ENCODE measurements at regions not wholly inside any gene's neighbourhood (a gene's known extent, or its start where the extent isn't known, plus 50 kb on each side); places are given as distances from the start of the nearest gene placed in this dataset.

DNA sequence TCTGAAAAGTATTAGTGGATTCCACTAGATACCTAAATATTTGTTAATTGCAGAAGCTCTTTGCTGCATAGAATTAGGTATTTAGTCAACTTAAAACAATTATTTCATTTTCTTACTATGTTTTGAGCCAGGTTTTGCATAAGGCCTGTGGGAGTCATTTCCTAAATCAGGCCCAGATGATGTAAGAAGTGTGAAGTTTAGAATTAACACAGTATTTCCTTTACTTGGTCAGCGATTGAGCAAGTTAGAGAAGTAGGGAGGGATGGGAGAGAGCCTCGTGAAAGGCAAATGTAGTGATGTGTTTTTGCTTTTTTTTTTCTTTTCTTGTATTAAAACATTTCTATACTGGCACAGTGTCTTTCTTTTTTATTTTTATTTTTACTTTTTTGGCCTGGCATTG is 711.1 kb downstream of the HDGFL1 start:
- ChIA-PET CTCF (no interaction called here), POLR2A (ENCODE audit: unreplicated experiment) (no interaction called here)
- TF ChIP-seq POLR2A (IDR thresholded peaks at IDR 0.05; ENCODE audit: low read depth, low read length) (no peak), NFE2L2 (IDR thresholded peaks at IDR 0.05; ENCODE audit: low read depth, low read length) (no peak), CEBPB (IDR thresholded peaks at IDR 0.05; ENCODE audit: low read depth, low read length) (no peak)
- TF ChIP-seq, protein P1, sequence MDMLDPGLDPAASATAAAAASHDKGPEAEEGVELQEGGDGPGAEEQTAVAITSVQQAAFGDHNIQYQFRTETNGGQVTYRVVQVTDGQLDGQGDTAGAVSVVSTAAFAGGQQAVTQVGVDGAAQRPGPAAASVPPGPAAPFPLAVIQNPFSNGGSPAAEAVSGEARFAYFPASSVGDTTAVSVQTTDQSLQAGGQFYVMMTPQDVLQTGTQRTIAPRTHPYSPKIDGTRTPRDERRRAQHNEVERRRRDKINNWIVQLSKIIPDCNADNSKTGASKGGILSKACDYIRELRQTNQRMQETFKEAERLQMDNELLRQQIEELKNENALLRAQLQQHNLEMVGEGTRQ (IDR thresholded peaks at IDR 0.05; ENCODE audit: low read depth, low read length), result no peak
- TF ChIP-seq, protein P2, sequence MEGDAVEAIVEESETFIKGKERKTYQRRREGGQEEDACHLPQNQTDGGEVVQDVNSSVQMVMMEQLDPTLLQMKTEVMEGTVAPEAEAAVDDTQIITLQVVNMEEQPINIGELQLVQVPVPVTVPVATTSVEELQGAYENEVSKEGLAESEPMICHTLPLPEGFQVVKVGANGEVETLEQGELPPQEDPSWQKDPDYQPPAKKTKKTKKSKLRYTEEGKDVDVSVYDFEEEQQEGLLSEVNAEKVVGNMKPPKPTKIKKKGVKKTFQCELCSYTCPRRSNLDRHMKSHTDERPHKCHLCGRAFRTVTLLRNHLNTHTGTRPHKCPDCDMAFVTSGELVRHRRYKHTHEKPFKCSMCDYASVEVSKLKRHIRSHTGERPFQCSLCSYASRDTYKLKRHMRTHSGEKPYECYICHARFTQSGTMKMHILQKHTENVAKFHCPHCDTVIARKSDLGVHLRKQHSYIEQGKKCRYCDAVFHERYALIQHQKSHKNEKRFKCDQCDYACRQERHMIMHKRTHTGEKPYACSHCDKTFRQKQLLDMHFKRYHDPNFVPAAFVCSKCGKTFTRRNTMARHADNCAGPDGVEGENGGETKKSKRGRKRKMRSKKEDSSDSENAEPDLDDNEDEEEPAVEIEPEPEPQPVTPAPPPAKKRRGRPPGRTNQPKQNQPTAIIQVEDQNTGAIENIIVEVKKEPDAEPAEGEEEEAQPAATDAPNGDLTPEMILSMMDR (conservative IDR thresholded peaks at IDR 0.05; ENCODE audit: low read depth, low read length), result no peak
- H2BK120ac ChIP-seq (ENCODE audit: low read depth, low read length), result no peak overlapping the region
- in situ Hi-C loops (cut with MboI; ENCODE audit: low sequenced_read_pairs) (no loop called here), dilution Hi-C loops (cut with HindIII; ENCODE audit: low sequenced_read_pairs, unreplicated experiment) (no loop called here), intact Hi-C loops (cut with micrococcal nuclease) (no loop called here)
- no TSS peak for BruUV-seq (replicated peaks)
- no peak overlapping the region for H2AFZ ChIP-seq (replicated peaks; ENCODE audit: low read length, poor library complexity)
- H4K20me1 ChIP-seq (ENCODE audit: insufficient read depth, low read length), result no peaks in the 10 kb centered on the region
- no peaks in the 10 kb centered on the region for H3K36me3 ChIP-seq (ENCODE audit: control insufficient read depth, insufficient read depth, low read length)
- DNase-seq, result no peak
- no peak overlapping the region for H3K56ac ChIP-seq (ENCODE audit: extremely low read depth, insufficient read depth, low read length)
- H3K23ac ChIP-seq (ENCODE audit: low read depth, low read length), result no peak overlapping the region
- no peak overlapping the region for H3K4me3 ChIP-seq (ENCODE audit: insufficient read depth, low read depth, low read length)
- H3K14ac ChIP-seq (replicated peaks; ENCODE audit: low read depth, low read length), result no peak overlapping the region
- no peak overlapping the region for H3K9ac ChIP-seq (ENCODE audit: low read depth, low read length)
- no peak overlapping the region for H4K8ac ChIP-seq (ENCODE audit: low read depth in 2 of 2, low read length in 2 of 2)
- H3K9me3 ChIP-seq (ENCODE audit: control insufficient read depth, insufficient read depth, low read length), result no peaks in the 10 kb centered on the region
- H2AK9ac ChIP-seq (replicated peaks; ENCODE audit: low read depth, low read length, poor library complexity), result no peak overlapping the region
- H3K27ac ChIP-seq (ENCODE audit: insufficient read depth, low read length), result no peak overlapping the region
- no peaks in the 10 kb centered on the region for H3K79me1 ChIP-seq (ENCODE audit: low read depth in 1 of 2, low read length in 2 of 2)
- no peaks in the 10 kb centered on the region for H3K4me1 ChIP-seq (ENCODE audit: control insufficient read depth, insufficient read depth, low read length)
- H4K91ac ChIP-seq (ENCODE audit: insufficient read depth, low read depth, low read length), result no peak overlapping the region
- no peaks in the 10 kb centered on the region for H3K27me3 ChIP-seq (ENCODE audit: control insufficient read depth, insufficient read depth, low read length)
- no peak overlapping the region for H4K5ac ChIP-seq (ENCODE audit: low read depth, low read length)
- no peaks in the 10 kb centered on the region for H3K9me1 ChIP-seq (ENCODE audit: insufficient read depth, low read length)
- no peak overlapping the region for H2AK5ac ChIP-seq (ENCODE audit: low read depth, low read length)
- no peak overlapping the region for H3K4ac ChIP-seq (ENCODE audit: low read depth, low read length)
- no peak overlapping the region for H2BK5ac ChIP-seq (ENCODE audit: low read depth, low read length, poor library complexity, severe bottlenecking)
- no peak overlapping the region for H3K4me2 ChIP-seq (ENCODE audit: low read depth, low read length)
- no peak for ATAC-seq (ENCODE audit: low read depth)
- H3K18ac ChIP-seq (ENCODE audit: low read depth, low read length), result no peak overlapping the region
- no CpG with 5 or more reads among the region's 2 CpGs for whole genome bisulfite sequencing, 2 experiments (ENCODE audit: extremely low coverage in 2 of 2, insufficient read length in 1 of 2)
- no peak overlapping the region for H2BK20ac ChIP-seq (ENCODE audit: low read depth, low read length)
- no peak overlapping the region for H2BK15ac ChIP-seq (ENCODE audit: low read depth, low read length)
